K562 (cell line): ENCODE measurements at regions not wholly inside any gene's neighbourhood (a gene's known extent, or its start where the extent isn't known, plus 50 kb on each side); places are given as distances from the start of the nearest gene placed in this dataset.

ENCODE experiments used
- ATAC-seq: fragments of 200-7000 bp; cut with Tn5 transposase; 3 replicates; pipeline ENCODE4 v1.9.1; 2020; ENCODE audit warnings: moderate library complexity
- BruUV-seq: library from RNA; stranded (reverse); fragments of 400-500 nt; replicated peaks from 2 replicates; lab custom pipeline; 2021; lab: Mats Ljungman, UMichigan
- CTCF ChIA-PET: fragments of 300-600 bp; formaldehyde crosslinking; extraction: SDS; loops from one replicate; lab custom pipeline; 2021; ENCODE audit warnings: low intra/inter-chr PET ratio; lab: Yijun Ruan, JAX
- POLR2A ChIA-PET: fragments of 300-600, 350-650 bp; sonication (Branson Sonifier 250); formaldehyde crosslinking; extraction: SDS; loops from one replicate; lab custom pipeline; 2021; ENCODE audit warnings: antibody characterized with exemption, inconsistent platforms; lab: Yijun Ruan, JAX
- DNase-seq, 4 experiments: peaks; one replicate each; pipeline versions ENCODE4 v3.0.0 to v3.0.0-alpha.2; 2011 to 2018; ENCODE audit warnings: low spot score in 3 of 4, mixed read lengths in 3 of 4; ENCODE audit errors: extremely low read depth in 1 of 4
- FAIRE-seq: peaks from 2 replicates; lab custom pipeline; 2011; peaks lifted over from hg19 to GRCh38; lab: Jason Lieb, UNC
- H2AFZ ChIP-seq: 2 replicates; pipeline ENCODE4 v1.6.0; 2011; ENCODE audit warnings: low read depth, low read length, control low read depth, inconsistent platforms
- H3K27ac ChIP-seq: fragments of 200-600 bp; 3 replicates; pipeline ENCODE4 v1.8.0; 2011; ENCODE audit warnings: low read depth, mild to moderate bottlenecking, control low read depth, inconsistent platforms, low read length, moderate library complexity, mixed read lengths; ENCODE audit errors: extremely low read depth
- H3K27me3 ChIP-seq, 2 experiments: fragments of 300-600 bp in 1 of 2; 2 replicates in 1 of 2; 3 replicates in 1 of 2; pipeline versions ENCODE4 v1.6.0 to v1.8.0; 2011; ENCODE audit warnings: inconsistent platforms in 2 of 2, low read length in 2 of 2, mild to moderate bottlenecking in 1 of 2, mixed read lengths in 1 of 2, moderate library complexity in 1 of 2; ENCODE audit not compliant: control insufficient read depth in 2 of 2, insufficient read depth in 2 of 2
- H3K36me3 ChIP-seq: fragments of 300-600 bp; 3 replicates; pipeline ENCODE4 v1.8.0; 2011; ENCODE audit warnings: mild to moderate bottlenecking, low read length, inconsistent platforms; ENCODE audit not compliant: control insufficient read depth, insufficient read depth
- H3K4me1 ChIP-seq, 2 experiments: fragments of 200-600 bp in 1 of 2; replicated peaks in 1 of 2; 2 replicates in 1 of 2; 3 replicates in 1 of 2; pipeline versions ENCODE4 v1.5.1 to v1.8.0; 2011; ENCODE audit warnings: inconsistent platforms in 2 of 2, low read length in 2 of 2, mild to moderate bottlenecking in 1 of 2, mixed read lengths in 1 of 2, moderate library complexity in 1 of 2; ENCODE audit not compliant: control insufficient read depth in 2 of 2, insufficient read depth in 2 of 2
- H3K4me2 ChIP-seq: 2 replicates; pipeline ENCODE4 v1.6.1; 2011; ENCODE audit warnings: low read length, control low read depth, inconsistent platforms, mixed read lengths; ENCODE audit not compliant: insufficient read depth
- H3K4me3 ChIP-seq: fragments of 200-600 bp; sonication (generic), shearing (Covaris generic); 2 replicates; pipeline ENCODE4 v1.5.1; 2016; ENCODE audit warnings: control low read depth, inconsistent platforms
- H3K79me2 ChIP-seq: fragments of 200-600 bp; 3 replicates; pipeline ENCODE4 v1.8.0; 2011; ENCODE audit warnings: low read length, inconsistent platforms; ENCODE audit not compliant: control insufficient read depth, insufficient read depth
- H3K9ac ChIP-seq, 2 experiments: 2 replicates each; pipeline versions ENCODE4 v1.6.0 to v1.6.1; 2011; ENCODE audit warnings: low read depth in 2 of 2, low read length in 2 of 2, control low read depth in 1 of 2, inconsistent platforms in 1 of 2, mild to moderate bottlenecking in 1 of 2, mixed read lengths in 1 of 2; ENCODE audit not compliant: insufficient read depth in 1 of 2
- H3K9me1 ChIP-seq: one replicate; pipeline ENCODE4 v1.6.0; 2011; ENCODE audit warnings: inconsistent platforms, mild to moderate bottlenecking, low read length, moderate library complexity; ENCODE audit not compliant: control insufficient read depth, insufficient read depth
- H3K9me3 ChIP-seq: replicated peaks from 2 replicates; pipeline ENCODE4 v1.5.1; 2011; ENCODE audit warnings: low read depth, low read length, inconsistent platforms; ENCODE audit not compliant: control insufficient read depth, insufficient read depth
- H4K20me1 ChIP-seq: replicated peaks from 2 replicates; pipeline ENCODE4 v1.6.1; 2011; ENCODE audit warnings: low read length, inconsistent platforms, mixed read lengths; ENCODE audit not compliant: control insufficient read depth, insufficient read depth
- ARID3B ChIP-seq: fragments of 250-450 bp; sonication (Bioruptor Pico); IDR thresholded peaks from 2 replicates; pipeline ENCODE4 v1.4.0; 2020; ENCODE audit warnings: borderline replicate concordance
- NFRKB ChIP-seq: fragments of 450-650 bp; IDR thresholded peaks from 2 replicates; pipeline ENCODE4 v1.6.1; 2016; ENCODE audit warnings: low read depth
- NFYB ChIP-seq: IDR thresholded peaks from 2 replicates; pipeline ENCODE4 v1.6.1; 2011; ENCODE audit warnings: mild to moderate bottlenecking, moderate library complexity; ENCODE audit not compliant: insufficient read length; ENCODE audit errors: extremely low read depth
- NR1H2 ChIP-seq: sonication (generic); formaldehyde crosslinking; IDR thresholded peaks from 2 replicates; pipeline ENCODE4 v1.4.0; 2020; ENCODE audit warnings: mild to moderate bottlenecking, missing genetic modification reagents
- PHF21A ChIP-seq: fragments of 450-650 bp; IDR thresholded peaks from 2 replicates; pipeline ENCODE4 v1.6.1; 2017; ENCODE audit warnings: low read depth, borderline replicate concordance
- POLR2AphosphoS5 ChIP-seq: IDR thresholded peaks from 2 replicates; pipeline ENCODE4 v1.6.1; 2011; ENCODE audit warnings: mild to moderate bottlenecking, low read depth, low read length, moderate library complexity; ENCODE audit not compliant: control insufficient read depth, insufficient read depth
- PTBP1 ChIP-seq: fragments of 200-400 bp; formaldehyde crosslinking; IDR thresholded peaks from 2 replicates; pipeline ENCODE4 v1.6.1; 2017; ENCODE audit warnings: low read depth, low read length
- RBM15 ChIP-seq: fragments of 200-400 bp; formaldehyde crosslinking; IDR thresholded peaks from 2 replicates; pipeline ENCODE4 v1.6.1; 2018; ENCODE audit warnings: mild to moderate bottlenecking, low read length, moderate library complexity; ENCODE audit not compliant: insufficient read depth
- SNIP1 ChIP-seq: fragments of 450-650 bp; IDR thresholded peaks from 2 replicates; pipeline ENCODE4 v1.7.1; 2017; ENCODE audit warnings: low read depth, mild to moderate bottlenecking
- TRIM24 ChIP-seq, 2 experiments: fragments of 450-650 bp; IDR thresholded peaks; 2 replicates each; pipeline ENCODE4 v1.6.1; 2016
- U2AF2 ChIP-seq: fragments of 200-400 bp; formaldehyde crosslinking; optimal IDR thresholded peaks from 2 replicates; pipeline ENCODE3; 2017; ENCODE audit warnings: low read depth, mild to moderate bottlenecking, low read length
- ZBTB1 ChIP-seq: sonication (generic); formaldehyde crosslinking; IDR thresholded peaks from 2 replicates; pipeline ENCODE4 v1.8.1; 2023; ENCODE audit warnings: missing genetic modification reagents, low read depth, mild to moderate bottlenecking, borderline replicate concordance
- ZBTB12 ChIP-seq: fragments of 250-450 bp; sonication (Bioruptor Pico); IDR thresholded peaks from 2 replicates; pipeline ENCODE4 v1.4.0; 2020
- ZFX ChIP-seq: sonication (generic); formaldehyde crosslinking; IDR thresholded peaks from 2 replicates; pipeline ENCODE4 v1.8.0; 2022; ENCODE audit warnings: mild to moderate bottlenecking, missing genetic modification reagents, moderate library complexity
- ZNF175 ChIP-seq: fragments of 200-800 bp; sonication (Bioruptor generic); IDR thresholded peaks from 2 replicates; pipeline ENCODE4 v1.6.1; 2016; ENCODE audit warnings: low read depth, mild to moderate bottlenecking, missing genetic modification characterization, missing compliant biosample characterization
- ZNF311 ChIP-seq: fragments of 250-450 bp; sonication (Bioruptor Pico); IDR thresholded peaks from 2 replicates; pipeline ENCODE4 v1.4.0; 2020; ENCODE audit warnings: mild to moderate bottlenecking, moderate library complexity
- ZNF785 ChIP-seq: fragments of 250-450 bp; sonication (Bioruptor Pico); IDR thresholded peaks from 2 replicates; pipeline ENCODE4 v1.4.0; 2020; ENCODE audit warnings: mild to moderate bottlenecking
- WGBS: fragments of 100-300 bp; shearing (Covaris generic); methylation state at CpG from one replicate; pipeline ENCODE4 v1.1.6; 2016; ENCODE audit warnings: low coverage, mixed read lengths; ENCODE audit not compliant: insufficient coverage; ENCODE audit errors: missing lambda C conversion rate; 5-methylcytosine and 5-hydroxymethylcytosine counted together
- in situ Hi-C: fragments of 300-500 bp; cut with MboI; formaldehyde crosslinking; loops from 4 replicates; pipeline ENCODE4 v1.15.0; 2018; ENCODE audit warnings: inconsistent platforms, mixed read lengths
- intact Hi-C: fragments of 100-400 bp; cut with micrococcal nuclease; formaldehyde crosslinking; loops from 2 replicates; pipeline ENCODE4 v1.14.2; 2022

GRCh38 chr2:188810586-188810985, 163.6 kb upstream of the COL3A1 start:
- no peak for FAIRE-seq
- POLR2A ChIA-PET, result no interaction called here
- no TSS peak for BruUV-seq
- DNase-seq, result no peak
- Histone ChIP-seq H3K79me2 (no peaks in the 10 kb centered on the region), H3K4me2 (no peak overlapping the region), H3K9ac (no peak overlapping the region), H4K20me1 (no peaks in the 10 kb centered on the region), H3K36me3 (no peaks in the 10 kb centered on the region), H3K4me3 (no peak overlapping the region), H2AFZ (no peak overlapping the region), H3K9me1 (no peaks in the 10 kb centered on the region), H3K27ac (no peak overlapping the region), H3K27me3 (no peaks in the 10 kb centered on the region), H3K4me1 (no peaks in the 10 kb centered on the region), H3K9me3 (no peaks in the 10 kb centered on the region)
- ATAC-seq, result no peak
- in situ Hi-C loops, result no loop called here
- intact Hi-C loops, result no loop called here
- TF ChIP-seq ZNF311 (CRISPR knock-in tag) (no peak), PHF21A (no peak), NFYB (no peak), RBM15 (no peak), ZBTB12 (CRISPR knock-in tag) (no peak), NR1H2 (CRISPR knock-in tag) (no peak), NFRKB (no peak), ZBTB1 (CRISPR knock-in tag) (no peak), TRIM24 (IDR thresholded peaks at IDR 0.05) (no peak), U2AF2 (no peak), SNIP1 (no peak), POLR2AphosphoS5 (no peak), ARID3B (CRISPR knock-in tag) (no peak), ZFX (no peak), PTBP1 (no peak), ZNF785 (CRISPR knock-in tag) (no peak), ZNF175 (CRISPR knock-in tag) (no peak)
- 0% methylated on average over 2 of the region's 2 CpGs for WGBS
- CTCF ChIA-PET, result interaction anchor here (0.6 kb wide), 1 partner anchor 574 kb away, joined by 3 read pairs; no protein-coding TSS in a partner anchor
